Jurkat, Clone E6-1 (cell line): ENCODE measurements at regions not wholly inside any gene's neighbourhood (a gene's known extent, or its start where the extent isn't known, plus 50 kb on each side); places are given as distances from the start of the nearest gene placed in this dataset.
"Not testable (repeated sequence)": the region's sequence is repeated elsewhere in the genome, so short reads cannot be mapped to it uniquely, and the experiment has no call there.

ENCODE experiments used
- DNase-seq: peaks from one replicate; pipeline ENCODE4 v3.0.0-alpha.2; 2011; ENCODE audit warnings: low read depth, low spot score
- H3K4me3 ChIP-seq: 2 replicates; pipeline ENCODE4 v1.5.1; 2011; ENCODE audit warnings: mild to moderate bottlenecking, low read length, control low read depth, moderate library complexity

DNA sequence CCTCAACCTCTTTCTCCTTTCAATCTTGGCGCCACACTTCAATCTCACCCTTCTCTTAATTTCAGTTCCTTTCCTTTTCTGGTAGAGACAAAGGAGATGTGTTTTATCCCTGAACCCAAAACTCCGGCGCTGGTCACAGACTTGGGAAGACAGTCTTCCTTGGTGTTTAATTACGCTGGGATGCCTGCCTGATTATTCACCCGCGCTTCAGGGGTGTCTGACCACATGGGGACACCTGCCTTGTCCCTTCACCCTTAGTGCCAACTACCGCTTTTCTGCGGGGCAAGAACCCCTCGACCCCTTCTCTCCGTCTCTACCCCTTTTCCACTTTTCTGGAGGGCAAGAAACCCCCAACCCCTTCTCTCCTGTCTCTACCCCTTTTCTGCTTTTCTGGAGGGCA lies 261.1 kb downstream of the SMARCA2 start:
- DNase-seq = no peak
- H3K4me3 ChIP-seq = no peak overlapping the region

- not testable (repeated sequence) for DNase-seq, H3K4me3 ChIP-seq
Measured at GRCh38 chr9:2277133-2277532, 262.0 kb downstream of the SMARCA2 start.

DNA sequence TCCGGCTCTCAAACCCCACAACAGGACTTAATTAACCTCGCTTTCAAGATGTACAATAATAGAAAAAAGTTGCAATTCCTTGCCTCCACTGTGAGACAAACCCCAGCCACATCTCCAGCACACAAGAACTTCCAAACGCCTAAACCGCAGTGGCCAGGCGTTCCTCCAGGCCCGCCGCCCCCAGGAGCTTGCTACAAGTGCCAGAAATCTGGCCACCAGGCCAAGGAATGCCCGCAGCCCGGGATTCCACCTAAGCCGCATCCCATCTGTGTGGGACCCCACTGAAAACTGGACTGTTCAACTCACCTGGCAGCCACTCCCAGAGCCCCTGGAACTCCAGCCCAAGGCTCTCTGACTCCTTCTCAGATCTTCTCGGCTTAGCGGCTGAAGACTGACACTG lies 262.5 kb downstream of the SMARCA2 start:
- DNase-seq, H3K4me3 ChIP-seq: not testable (repeated sequence)

GRCh38 chr9:2279138-2279537 lies 264.0 kb downstream of the SMARCA2 start:
- H3K4me3 ChIP-seq, DNase-seq: not testable (repeated sequence)

DNA sequence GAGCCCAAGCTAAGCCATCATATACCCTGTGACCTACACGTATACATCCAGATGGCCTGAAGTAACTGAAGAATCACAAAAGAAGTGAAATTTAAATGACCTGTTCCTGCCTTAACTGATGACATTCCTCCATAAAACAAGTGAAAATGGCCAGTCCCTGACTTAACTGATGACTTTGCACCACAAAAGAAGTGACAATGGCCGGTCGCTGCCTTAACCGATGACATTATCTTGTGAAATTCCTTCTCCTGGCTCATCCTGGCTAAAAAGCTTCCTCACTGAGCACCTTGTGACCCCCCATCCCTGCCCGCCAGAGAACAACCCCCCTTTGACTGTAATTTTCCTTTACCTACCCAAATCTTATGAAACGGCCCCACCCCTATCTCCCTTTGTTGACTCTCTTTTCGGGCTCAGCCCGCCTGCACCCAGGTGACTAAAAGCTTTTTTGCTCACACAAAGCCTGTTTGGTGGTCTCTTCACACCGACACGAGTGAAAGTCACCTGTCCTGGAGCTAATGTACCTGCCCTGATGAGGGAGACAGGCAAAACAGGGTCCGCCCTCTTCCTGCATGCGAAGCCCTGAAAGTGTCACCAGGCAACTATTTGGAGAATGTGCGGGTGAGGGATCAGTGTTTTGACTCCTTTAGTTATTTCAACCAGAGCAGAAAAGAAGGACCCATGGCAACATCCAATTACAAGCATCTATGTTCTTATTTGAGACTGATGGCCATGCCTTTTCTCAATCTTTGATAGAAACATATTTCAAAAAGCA lies 266.1 kb downstream of the SMARCA2 start:
- DNase-seq = no peak
- H3K4me3 ChIP-seq = no peak overlapping the region

- no peak overlapping the region for H3K4me3 ChIP-seq
- DNase-seq = no peak
Measured at GRCh38 chr9:2281803-2282185, 266.6 kb downstream of the SMARCA2 start.

- H3K4me3 ChIP-seq = no peak overlapping the region
- DNase-seq = no peak
Measured at GRCh38 chr9:2284770-2285169, 269.6 kb downstream of the SMARCA2 start.

DNA sequence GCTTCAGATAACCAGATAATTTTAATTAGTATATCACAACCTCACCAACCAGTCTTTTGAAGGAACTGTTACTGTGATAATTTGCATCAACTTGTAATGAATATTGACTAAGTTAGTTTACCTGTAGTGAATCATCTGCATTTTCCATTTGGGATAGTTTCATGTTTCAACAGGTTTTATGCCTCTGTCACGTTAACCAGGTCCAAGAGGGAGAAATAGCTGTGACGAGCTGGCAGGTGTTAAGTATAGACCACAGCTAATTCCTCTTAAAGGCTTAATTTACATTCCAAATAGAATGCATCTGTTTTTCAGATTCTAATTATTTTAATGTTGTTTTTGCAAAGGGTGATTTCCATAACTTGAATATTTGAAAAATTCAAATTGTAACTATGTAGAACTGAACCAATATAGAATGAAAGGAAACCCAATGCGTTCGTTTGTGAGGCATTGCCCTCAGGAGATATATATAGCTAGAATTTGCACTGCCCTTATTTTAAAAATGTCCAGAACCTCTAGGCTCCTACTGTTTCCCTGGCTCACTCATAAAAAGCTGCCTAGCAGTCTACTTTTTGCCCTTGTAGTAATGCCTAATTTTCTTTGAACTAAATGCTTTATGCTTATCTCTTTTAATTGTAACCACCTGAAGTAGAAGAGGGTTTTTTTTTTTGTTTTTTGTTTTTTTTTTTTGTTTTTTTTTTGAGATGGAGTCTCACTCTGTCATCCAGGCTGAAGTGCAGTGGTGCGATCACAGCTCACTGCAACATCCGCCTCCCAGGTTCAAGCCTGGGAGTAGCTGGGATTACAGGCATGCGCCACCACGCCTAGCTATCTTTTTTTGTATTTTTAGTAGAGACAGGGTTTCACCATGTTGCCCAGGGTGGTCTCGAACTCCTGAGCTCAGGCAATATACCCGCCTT lies 270.5 kb downstream of the SMARCA2 start:
- H3K4me3 ChIP-seq = no peak overlapping the region
- no peak for DNase-seq

DNA sequence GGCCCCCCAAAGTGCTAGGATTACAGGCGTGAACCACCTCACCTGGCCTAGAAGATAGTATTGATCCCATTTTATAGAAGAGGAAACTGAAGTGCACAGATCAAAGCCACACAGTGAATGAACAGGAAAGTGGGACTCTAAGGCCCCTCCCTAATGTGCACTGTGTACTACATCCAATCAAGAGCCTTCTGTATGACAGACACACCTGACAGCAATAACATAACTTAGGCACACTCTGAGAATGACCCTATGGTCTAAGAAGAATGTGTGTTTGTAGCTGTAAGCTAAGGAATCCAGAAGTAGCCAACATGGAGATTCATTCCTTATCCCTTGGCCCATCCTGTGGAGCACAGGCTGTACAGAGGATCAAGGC lies 271.2 kb downstream of the SMARCA2 start:
- DNase-seq = no peak
- H3K4me3 ChIP-seq = no peak overlapping the region

GRCh38 chr9:2286825-2287455 lies 271.8 kb downstream of the SMARCA2 start:
- DNase-seq = no peak

GRCh38 chr9:2288309-2288708 lies 273.2 kb downstream of the SMARCA2 start:
- H3K4me3 ChIP-seq = no peak overlapping the region
- DNase-seq = no peak

More at GRCh38 chr9:2286825-2287455, 271.8 kb downstream of the SMARCA2 start:
- H3K4me3 ChIP-seq = no peak overlapping the region

DNA sequence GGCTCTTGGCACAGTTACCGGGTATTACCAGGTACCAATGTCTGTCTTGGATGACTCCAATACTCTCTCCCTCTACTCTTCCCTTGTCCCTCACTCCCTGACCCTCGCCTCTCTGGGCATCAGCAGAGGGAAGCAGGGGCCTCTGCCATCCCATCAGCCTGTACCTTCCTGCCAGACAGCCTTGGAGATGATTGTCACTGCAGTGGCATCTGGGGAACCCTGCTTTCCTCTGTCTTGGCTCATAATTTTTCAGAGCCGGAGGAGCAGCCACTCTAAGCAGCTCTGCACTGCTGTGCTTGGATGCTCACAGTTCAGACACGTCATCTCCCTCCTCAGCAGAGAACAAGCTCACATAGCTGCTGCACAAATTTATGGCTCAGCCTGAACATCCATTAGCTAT lies 274.1 kb downstream of the SMARCA2 start:
- no peak for DNase-seq
- H3K4me3 ChIP-seq = no peak overlapping the region

GRCh38 chr9:2290382-2290781 lies 275.2 kb downstream of the SMARCA2 start:
- no peak for DNase-seq
- H3K4me3 ChIP-seq = no peak overlapping the region

DNA sequence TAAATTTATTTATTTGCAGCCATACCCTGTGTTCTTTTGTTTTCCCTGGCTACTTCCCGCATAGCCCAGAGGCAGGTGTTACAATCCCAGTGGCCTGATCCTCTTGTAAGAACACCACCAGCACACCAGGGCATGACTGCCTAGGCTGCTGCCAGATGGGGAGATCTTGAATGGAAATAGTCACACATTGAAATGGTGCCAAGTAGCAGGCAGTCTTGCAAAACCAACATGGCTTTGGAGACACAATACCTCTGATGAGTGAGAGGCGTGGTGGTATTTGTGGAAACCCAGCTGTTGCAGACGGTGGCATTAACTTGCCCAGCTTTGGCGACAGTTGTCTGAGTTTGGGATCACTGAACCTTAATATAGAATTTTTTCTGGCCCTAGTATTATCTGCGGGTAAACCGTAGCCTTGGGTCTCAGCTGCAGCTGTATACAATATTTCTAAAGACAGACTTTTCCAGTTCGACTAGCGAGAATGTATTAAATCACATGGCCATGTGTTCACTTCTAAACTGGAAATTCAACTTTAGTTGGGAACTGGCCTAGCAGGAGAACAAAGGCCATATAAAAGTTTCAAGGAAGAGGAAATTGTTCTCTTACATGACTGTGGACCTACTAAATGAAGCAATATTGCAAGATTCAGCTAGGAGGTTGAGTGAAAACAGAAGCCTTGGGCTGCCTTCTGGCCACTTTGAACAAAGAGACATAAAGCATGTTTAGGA lies 277.0 kb downstream of the SMARCA2 start:
- no peak overlapping the region for H3K4me3 ChIP-seq
- DNase-seq = peak; percentile 12

GRCh38 chr9:2292733-2293132 lies 277.6 kb downstream of the SMARCA2 start:
- DNase-seq = no peak
- no peak overlapping the region for H3K4me3 ChIP-seq

DNA sequence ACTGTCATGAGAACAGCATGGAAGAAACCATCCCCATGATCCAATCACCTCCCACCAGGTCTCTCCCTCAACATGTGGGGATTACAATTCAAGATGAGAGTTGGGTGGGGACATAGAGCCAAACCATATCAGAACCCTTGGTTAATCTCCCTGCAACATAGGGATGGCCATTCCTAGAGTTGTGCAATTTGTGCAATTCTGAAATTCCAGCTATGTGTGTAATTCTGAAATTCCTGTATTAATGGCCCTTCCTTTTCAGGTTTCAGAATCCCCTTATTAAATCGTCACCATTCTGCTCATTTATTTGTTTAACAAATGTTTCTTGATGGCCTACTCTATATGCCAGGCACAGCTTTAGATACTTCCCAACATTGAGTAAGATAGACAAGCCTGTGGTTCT lies 282.6 kb downstream of the SMARCA2 start:
- no peak overlapping the region for H3K4me3 ChIP-seq
- DNase-seq = no peak

- no peak overlapping the region for H3K4me3 ChIP-seq
- no peak for DNase-seq
Measured at GRCh38 chr9:2298217-2298616, 283.1 kb downstream of the SMARCA2 start.

DNA sequence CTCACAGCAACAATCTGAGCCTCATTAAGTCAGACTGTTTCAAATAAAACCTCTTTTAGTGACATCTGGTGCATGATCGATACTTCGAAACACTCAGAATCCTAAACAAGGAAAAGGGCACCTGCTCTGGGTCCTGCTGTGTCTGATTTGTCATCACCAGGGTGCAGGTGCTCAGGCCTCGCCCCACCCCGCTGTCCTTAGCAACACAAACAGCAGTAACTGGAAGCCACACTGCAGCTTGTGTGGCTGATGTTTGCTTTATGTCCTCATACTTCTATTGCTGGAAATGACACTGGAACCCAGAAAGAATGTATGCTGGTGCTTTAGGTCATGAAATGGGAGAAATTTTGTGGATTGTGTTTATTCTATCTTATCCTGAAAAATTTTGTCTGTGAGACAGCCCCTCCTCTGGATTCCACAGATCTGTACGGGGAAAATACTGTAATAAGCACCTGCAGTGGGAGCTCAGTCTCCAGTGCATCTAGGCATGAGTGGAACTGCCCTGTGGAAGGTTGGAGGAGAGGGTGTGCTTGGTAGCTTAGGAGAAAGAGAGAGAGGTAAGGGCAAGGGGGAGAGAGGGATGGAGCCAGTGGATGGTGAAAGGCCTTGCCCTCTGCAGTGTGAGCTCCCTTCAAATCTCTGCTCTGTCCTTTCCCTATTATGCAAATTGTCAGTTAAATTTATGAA lies 284.2 kb downstream of the SMARCA2 start:
- H3K4me3 ChIP-seq = no peak overlapping the region
- no peak for DNase-seq

- H3K4me3 ChIP-seq = no peak overlapping the region
- no peak for DNase-seq
Measured at GRCh38 chr9:2299843-2300205, 284.7 kb downstream of the SMARCA2 start.
